H9 (cell line): ENCODE measurements at regions not wholly inside any gene's neighbourhood (a gene's known extent, or its start where the extent isn't known, plus 50 kb on each side); places are given as distances from the start of the nearest gene placed in this dataset.

Experiments used
- DNase-seq: peaks from one replicate; pipeline ENCODE4 v3.0.0-alpha.2; 2017
- H2AFZ ChIP-seq: one replicate; pipeline ENCODE4 v1.6.1; 2013; ENCODE audit warnings: mild to moderate bottlenecking, low read length, control low read depth, moderate library complexity
- H2AK5ac ChIP-seq: 2 replicates; pipeline ENCODE4 v1.6.1; 2013; ENCODE audit warnings: low read length, control low read depth, mixed read lengths; ENCODE audit not compliant: insufficient read length
- H2BK120ac ChIP-seq: one replicate; pipeline ENCODE4 v1.6.1; 2013; ENCODE audit warnings: low read depth, mild to moderate bottlenecking, low read length, control low read depth, inconsistent platforms; ENCODE audit not compliant: poor library complexity, severe bottlenecking
- H2BK12ac ChIP-seq: 2 replicates; pipeline ENCODE4 v1.6.1; 2013; ENCODE audit warnings: low read length, control low read depth, mixed read lengths, low read depth; ENCODE audit not compliant: insufficient read length
- H2BK15ac ChIP-seq: 2 replicates; pipeline ENCODE4 v1.6.1; 2013; ENCODE audit warnings: low read depth, low read length, control low read depth
- H2BK20ac ChIP-seq: one replicate; pipeline ENCODE4 v1.6.1; 2013; ENCODE audit warnings: low read depth, mild to moderate bottlenecking, low read length, control low read depth, inconsistent platforms; ENCODE audit not compliant: poor library complexity, severe bottlenecking
- H2BK5ac ChIP-seq: 2 replicates; pipeline ENCODE4 v1.6.1; 2013; ENCODE audit warnings: low read length, control low read depth, mixed read lengths; ENCODE audit not compliant: insufficient read length
- H3K14ac ChIP-seq: 2 replicates; pipeline ENCODE4 v1.6.1; 2013; ENCODE audit warnings: low read length, control low read depth; ENCODE audit not compliant: insufficient read depth
- H3K18ac ChIP-seq: 2 replicates; pipeline ENCODE4 v1.6.1; 2013; ENCODE audit warnings: low read depth, mild to moderate bottlenecking, mixed read lengths, low read length, control low read depth; ENCODE audit not compliant: insufficient read length
- H3K23ac ChIP-seq: 2 replicates; pipeline ENCODE4 v1.6.1; 2013; ENCODE audit warnings: low read length, control low read depth, mixed read lengths, low read depth; ENCODE audit not compliant: insufficient read length
- H3K23me2 ChIP-seq: 2 replicates; pipeline ENCODE4 v1.6.1; 2013; ENCODE audit warnings: low read depth, mild to moderate bottlenecking, mixed read lengths, low read length, control low read depth; ENCODE audit not compliant: insufficient read length, poor library complexity, severe bottlenecking
- H3K27ac ChIP-seq: 2 replicates; pipeline ENCODE4 v1.5.1; 2013; ENCODE audit warnings: low read length, control low read depth, mixed read lengths, low read depth; ENCODE audit not compliant: insufficient read length
- H3K27me3 ChIP-seq: 2 replicates; pipeline ENCODE4 v1.6.1; 2013; ENCODE audit warnings: low read length, control low read depth, inconsistent platforms; ENCODE audit not compliant: insufficient read depth
- H3K4ac ChIP-seq: 2 replicates; pipeline ENCODE4 v1.6.1; 2013; ENCODE audit warnings: low read depth, mild to moderate bottlenecking, control low read depth, inconsistent platforms, low read length, moderate library complexity
- H3K4me1 ChIP-seq: 2 replicates; pipeline ENCODE4 v1.6.1; 2013; ENCODE audit warnings: low read length, control low read depth, inconsistent platforms; ENCODE audit not compliant: insufficient read depth
- H3K4me2 ChIP-seq: 2 replicates; pipeline ENCODE4 v1.6.1; 2013; ENCODE audit warnings: low read length, control low read depth, mixed read lengths; ENCODE audit not compliant: insufficient read length, insufficient read depth
- H3K56ac ChIP-seq: 2 replicates; pipeline ENCODE4 v1.6.1; 2013; ENCODE audit warnings: low read depth, mild to moderate bottlenecking, mixed read lengths, low read length, control low read depth; ENCODE audit not compliant: insufficient read length
- H3K79me1 ChIP-seq: 2 replicates; pipeline ENCODE4 v1.6.1; 2013; ENCODE audit warnings: low read depth, mild to moderate bottlenecking, moderate library complexity, low read length, control low read depth, inconsistent platforms; ENCODE audit not compliant: insufficient read depth, poor library complexity, severe bottlenecking
- H3K79me2 ChIP-seq: 2 replicates; pipeline ENCODE4 v1.6.1; 2013; ENCODE audit warnings: low read length, control low read depth, inconsistent platforms; ENCODE audit not compliant: insufficient read depth
- H3K9ac ChIP-seq: 2 replicates; pipeline ENCODE4 v1.6.1; 2013; ENCODE audit warnings: low read length, control low read depth, mixed read lengths; ENCODE audit not compliant: insufficient read length; ENCODE audit errors: extremely low read depth
- H3K9me3 ChIP-seq: one replicate; pipeline ENCODE4 v1.6.1; 2013; ENCODE audit warnings: low read depth, low read length, inconsistent platforms; ENCODE audit not compliant: control insufficient read depth
- H3T11ph ChIP-seq: one replicate; pipeline ENCODE4 v1.6.1; 2013; ENCODE audit warnings: mild to moderate bottlenecking, low read length, control low read depth, inconsistent platforms
- H4K20me1 ChIP-seq: one replicate; pipeline ENCODE4 v1.6.1; 2013; ENCODE audit not compliant: control insufficient read depth, insufficient read length, insufficient read depth
- H4K5ac ChIP-seq: 2 replicates; pipeline ENCODE4 v1.6.1; 2013; ENCODE audit warnings: low read depth, mild to moderate bottlenecking, mixed read lengths, low read length, control low read depth; ENCODE audit not compliant: insufficient read length
- H4K8ac ChIP-seq: replicated peaks from 2 replicates; pipeline ENCODE4 v1.6.1; 2013; ENCODE audit warnings: low read length, control low read depth, mixed read lengths, low read depth; ENCODE audit not compliant: insufficient read length
- H4K91ac ChIP-seq: 2 replicates; pipeline ENCODE4 v1.6.1; 2013; ENCODE audit warnings: low read depth, mild to moderate bottlenecking, moderate library complexity, mixed read lengths, low read length, control low read depth; ENCODE audit not compliant: insufficient read length
- H3K27ac Mint-ChIP-seq, 3 experiments: 2 replicates in 2 of 3; 3 replicates in 1 of 3; pipeline ENCODE4 v1.8.0; 2020 to 2021; ENCODE audit warnings: mixed read lengths in 3 of 3, mild to moderate bottlenecking in 1 of 3, moderate library complexity in 1 of 3
- H3K27me3 Mint-ChIP-seq: 2 replicates; pipeline ENCODE4 v1.8.0; 2021; ENCODE audit warnings: low read depth, mild to moderate bottlenecking, moderate library complexity, mixed read lengths
- H3K36me3 Mint-ChIP-seq, 3 experiments: 2 replicates in 2 of 3; 3 replicates in 1 of 3; pipeline ENCODE4 v1.8.0; 2020 to 2021; ENCODE audit warnings: low read depth in 3 of 3, mixed read lengths in 3 of 3; ENCODE audit not compliant: insufficient read depth in 1 of 3
- H3K4me1 Mint-ChIP-seq, 2 experiments: 2 replicates each; pipeline ENCODE4 v1.8.0; 2020; ENCODE audit warnings: mixed read lengths in 2 of 2
- H3K4me3 Mint-ChIP-seq, 2 experiments: 2 replicates in 1 of 2; 3 replicates in 1 of 2; pipeline ENCODE4 v1.8.0; 2020 to 2021; ENCODE audit warnings: mild to moderate bottlenecking in 2 of 2, mixed read lengths in 2 of 2, moderate library complexity in 1 of 2
- H3K9me3 Mint-ChIP-seq, 2 experiments: 2 replicates in 1 of 2; 3 replicates in 1 of 2; pipeline ENCODE4 v1.8.0; 2020; ENCODE audit warnings: mild to moderate bottlenecking in 2 of 2, mixed read lengths in 2 of 2, moderate library complexity in 1 of 2
- CTCF ChIP-seq: fragments of 200-600 bp; sonication (generic); conservative IDR thresholded peaks from 3 replicates; pipeline ENCODE4 v1.8.0; 2021; ENCODE audit warnings: antibody characterized with exemption, mild to moderate bottlenecking

- no peak overlapping the region for H3K9ac ChIP-seq
- H2AFZ ChIP-seq: no peak overlapping the region
- no peaks in the 10 kb centered on the region for H3K27me3 ChIP-seq
- no peak overlapping the region for H2BK5ac ChIP-seq
- no peak overlapping the region for H2BK120ac ChIP-seq
- no peak for TF ChIP-seq CTCF
- no peak overlapping the region for H3T11ph ChIP-seq
- H3K56ac ChIP-seq: no peak overlapping the region
- Mint-ChIP-seq H3K27ac (no peak overlapping the region), H3K27me3 (no peaks in the 10 kb centered on the region), H3K4me3 (no peak overlapping the region), H3K4me1 (no peaks in the 10 kb centered on the region), H3K9me3 (peaks cover 5 to 6% of the 10 kb centered on the region in 2 experiments), H3K36me3 (peaks cover 5 to 16% (median 5%) of the 10 kb centered on the region in 3 experiments)
- no peak overlapping the region for H3K4me2 ChIP-seq
- no peak overlapping the region for H3K23ac ChIP-seq
- no peaks in the 10 kb centered on the region for H3K23me2 ChIP-seq
- H3K14ac ChIP-seq: no peak overlapping the region
- H2BK12ac ChIP-seq: no peak overlapping the region
- H4K20me1 ChIP-seq: no peaks in the 10 kb centered on the region
- H2AK5ac ChIP-seq: no peak overlapping the region
- H3K4me1 ChIP-seq: no peaks in the 10 kb centered on the region
- no peak overlapping the region for H4K8ac ChIP-seq
- H3K27ac ChIP-seq: no peak overlapping the region
- DNase-seq: no peak
- no peak overlapping the region for H4K91ac ChIP-seq
- H4K5ac ChIP-seq: no peak overlapping the region
- H2BK15ac ChIP-seq: no peak overlapping the region
- H3K18ac ChIP-seq: no peak overlapping the region
- no peaks in the 10 kb centered on the region for H3K79me1 ChIP-seq
- H3K79me2 ChIP-seq: no peaks in the 10 kb centered on the region
- H3K9me3 ChIP-seq: no peaks in the 10 kb centered on the region
- H2BK20ac ChIP-seq: no peak overlapping the region
- H3K4ac ChIP-seq: no peak overlapping the region
Observed at GRCh38 chr5:92992073-92992472, 588.9 kb downstream of the NR2F1-AS1 start.
